Pancreas (tissue), 10 donors: ENCODE measurements at regions not wholly inside any gene's neighbourhood (a gene's known extent, or its start where the extent isn't known, plus 50 kb on each side); places are given as distances from the start of the nearest gene placed in this dataset.

Experiments used
- ATAC-seq, 4 donors: fragments of 200-7000 bp; cut with Tn5 transposase; one replicate each; pipeline versions ENCODE4 v1.8.0 to v1.9.1; 2020; ENCODE audit warnings: mild to moderate bottlenecking in 4 of 4, moderate library complexity in 4 of 4
- DNase-seq, 6 donors: peaks; one replicate each; pipeline ENCODE4 v3.0.0-alpha.2; 2020
- FAIRE-seq: peaks from 2 replicates; lab custom pipeline; 2012; peaks lifted over from hg19 to GRCh38; lab: Jason Lieb, UNC
- H3K27ac ChIP-seq, 4 donors: fragments of 200-600 bp; sonication (generic); 1 replicate in 3 of 4; 2 replicates in 1 of 4; pipeline versions ENCODE4 v1.5.0 to v1.8.0; 2020
- H3K27me3 ChIP-seq, 4 donors: fragments of 200-600 bp; one replicate each; pipeline ENCODE4 v1.8.0; 2021
- H3K36me3 ChIP-seq, 3 donors: fragments of 200-600 bp; sonication (generic) in 1 of 3; one replicate each; pipeline versions ENCODE4 v1.5.0 to v1.8.0; 2020 to 2021
- H3K4me1 ChIP-seq, 3 donors: fragments of 200-600 bp; one replicate each; pipeline ENCODE4 v1.8.0; 2021
- H3K4me3 ChIP-seq, 4 donors: fragments of 200-600 bp; sonication (generic) in 2 of 4; one replicate each; pipeline versions ENCODE4 v1.5.0 to v1.8.0; 2020 to 2021
- H3K9me3 ChIP-seq, 4 donors: fragments of 200-600 bp; one replicate each; pipeline ENCODE4 v1.8.0; 2021
- CTCF ChIP-seq, 4 donors: fragments of 200-600 bp; sonication (generic) in 3 of 4; IDR thresholded peaks; one replicate each; pipeline versions ENCODE4 v1.5.0 to v1.8.0; 2021; ENCODE audit warnings: antibody characterized with exemption in 4 of 4
- WGBS, 2 donors: extraction: QIAGEN DNeasy Blood & Tissue Kit; methylation state at CpG; one replicate each; pipeline ENCODE4 v1.1.7; 2013; 5-methylcytosine and 5-hydroxymethylcytosine counted together
- intact Hi-C, 3 donors: fragments of 100-400 bp; cut with DNase I; formaldehyde crosslinking; loops; one replicate each; pipeline versions ENCODE4 v1.11.1 to v1.14.2; 2022
- donor health status: healthy with polysubstance abuse.
- donor health status: DM: no; HTN: no; CAD: no; lungs with moderate emphysema.
- donor health status: DM: no; HTN: no; CAD: no.
- donor health status: control.
- donor health status: control.
- donor health status: Bipolar disorder and iron deficiency.
- donor health status: DM: yes; HTN: yes; CAD: no.
- donor health status: DM: no; HTN: no; CAD: no.
- donor health status: DM: no; HTN: no; CAD: no.
- donor health status: DM: yes; HTN: yes; CAD: no.

- Histone ChIP-seq H3K4me3 (no peak overlapping the region), H3K36me3 (no peaks in the 10 kb centered on the region), H3K27ac (no peak overlapping the region), H3K4me1 (peaks cover 0 to 11% (median 5%) of the 10 kb centered on the region in 3 donors), H3K27me3 (no peaks in the 10 kb centered on the region), H3K9me3 (no peaks in the 10 kb centered on the region)
- ATAC-seq: no peak
- intact Hi-C loops: no loop called here
- FAIRE-seq: no peak
- no peak for TF ChIP-seq CTCF (IDR thresholded peaks at IDR 0.05)
- DNase-seq: no peak
- WGBS, 2 donors: 88 to 94% methylated on average over 5 of the region's 5 CpGs
Measured at GRCh38 chr11:45086526-45086925, 59.9 kb upstream of the PRDM11 start.

DNA sequence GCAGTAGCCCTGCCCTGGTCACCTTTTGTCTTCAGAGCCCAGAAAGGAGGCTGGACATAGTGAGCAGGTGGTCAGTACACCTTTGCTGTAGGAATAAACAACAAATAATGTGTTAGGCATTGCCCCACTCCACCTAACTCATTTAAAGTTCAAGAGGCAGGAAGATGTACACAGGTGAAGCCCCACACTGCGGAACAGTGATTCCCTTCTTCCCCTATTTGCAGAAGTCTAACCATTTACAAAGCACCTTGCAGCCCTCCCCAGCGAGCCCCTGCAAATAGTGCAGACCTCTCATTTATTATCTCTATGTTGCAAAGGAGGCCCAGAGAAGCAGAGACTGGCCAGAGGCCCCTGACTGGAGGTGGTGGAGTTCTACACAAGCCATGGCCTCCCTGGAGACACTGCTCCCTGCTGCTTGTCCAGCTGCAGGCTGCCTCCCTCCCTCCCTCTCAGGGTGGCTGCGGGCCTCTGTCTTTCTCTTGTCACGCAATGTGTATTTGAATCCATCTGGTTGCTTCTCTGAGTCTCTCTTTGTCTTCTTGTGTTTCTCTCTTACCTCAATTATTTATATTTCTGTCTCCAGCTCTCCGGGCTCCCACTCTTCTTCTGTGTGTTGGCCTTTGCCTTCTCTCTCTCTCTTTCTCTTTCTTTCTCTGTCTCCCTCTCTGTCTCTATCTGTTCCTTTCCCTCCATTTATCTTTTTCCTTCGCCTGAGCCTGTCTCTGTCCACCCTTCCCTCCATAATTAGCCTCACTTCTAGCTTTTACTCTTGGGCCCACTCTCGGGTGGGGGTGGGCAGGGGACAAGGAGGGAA lies 59.1 kb upstream of the PRDM11 start:
- WGBS, 2 donors: 85 to 87% methylated on average over 7 of the region's 7 CpGs
- Histone ChIP-seq H3K36me3 (no peaks in the 10 kb centered on the region), H3K9me3 (no peaks in the 10 kb centered on the region), H3K4me1 (peaks cover 0 to 16% (median 5%) of the 10 kb centered on the region in 3 donors), H3K27ac (no peak overlapping the region), H3K27me3 (no peaks in the 10 kb centered on the region), H3K4me3 (no peak overlapping the region)
- ATAC-seq: no peak
- intact Hi-C loops: no loop called here
- no peak for DNase-seq
- FAIRE-seq: no peak
- no peak for TF ChIP-seq CTCF (IDR thresholded peaks at IDR 0.05)

DNA sequence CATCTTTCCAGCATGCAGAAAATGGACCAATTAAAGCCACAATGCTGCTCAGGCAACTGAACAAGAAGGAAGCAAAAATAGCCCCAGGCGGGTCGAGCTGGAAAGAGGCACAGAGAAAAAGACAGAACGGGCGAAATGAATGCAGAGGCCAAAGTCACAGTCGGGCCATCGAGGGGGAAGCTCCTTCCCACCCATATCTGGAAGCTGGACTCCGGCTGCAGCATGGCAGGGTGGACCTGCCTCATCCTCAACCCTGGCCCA lies 58.6 kb upstream of the PRDM11 start:
- no peak overlapping the region for H3K27ac ChIP-seq

DNA sequence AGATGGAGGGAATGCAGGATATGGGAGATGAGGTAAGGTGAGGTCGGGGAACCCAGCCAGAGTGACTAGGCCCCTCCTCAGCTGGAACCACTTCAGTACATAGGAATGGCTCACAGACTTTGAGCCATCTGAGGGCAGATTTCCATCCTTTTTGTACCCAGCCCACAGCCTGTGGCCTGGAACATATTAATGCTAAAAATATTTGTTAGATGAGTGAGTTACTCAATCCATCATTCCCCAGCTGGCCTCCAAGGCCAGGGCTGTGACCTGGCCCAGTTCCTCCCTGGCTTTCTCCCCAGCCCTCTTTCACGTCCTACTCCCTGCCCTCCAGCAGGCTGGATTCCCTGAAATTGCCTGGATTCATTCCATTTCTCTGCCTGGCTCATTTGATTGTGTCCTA lies 57.2 kb upstream of the PRDM11 start:
- Histone ChIP-seq H3K27me3 (no peaks in the 10 kb centered on the region), H3K4me3 (no peak overlapping the region), H3K27ac (peak overlapping the region in 3 of 4 donors; percentile 26 to 73 (median 63)), H3K4me1 (peaks cover 0 to 19% (median 5%) of the 10 kb centered on the region in 3 donors), H3K9me3 (no peaks in the 10 kb centered on the region), H3K36me3 (no peaks in the 10 kb centered on the region)
- ATAC-seq (peak; percentile 92 to 96 (median 94)), DNase-seq (peak in 5 of 6 donors; percentile 71 to 86 (median 79)), FAIRE-seq (no peak)
- TF ChIP-seq CTCF (IDR thresholded peaks at IDR 0.05): no peak
- intact Hi-C loops: no loop called here
- 44 to 46% methylated on average over 2 of the region's 2 CpGs for WGBS, 2 donors

More for the DNA sequence above, 58.6 kb upstream of the PRDM11 start:
- 85 to 87% methylated on average over 7 of the region's 7 CpGs for WGBS, 2 donors
- Histone ChIP-seq H3K4me3 (no peak overlapping the region), H3K27me3 (no peaks in the 10 kb centered on the region), H3K9me3 (no peaks in the 10 kb centered on the region), H3K36me3 (no peaks in the 10 kb centered on the region), H3K4me1 (peaks cover 0 to 19% (median 5%) of the 10 kb centered on the region in 3 donors)
- no peak for FAIRE-seq
- no peak for TF ChIP-seq CTCF (IDR thresholded peaks at IDR 0.05)
- intact Hi-C loops: no loop called here
- DNase-seq: no peak
- ATAC-seq: no peak
